Nephron (organoid): ENCODE measurements at regions not wholly inside any gene's neighbourhood (a gene's known extent, or its start where the extent isn't known, plus 50 kb on each side); places are given as distances from the start of the nearest gene placed in this dataset.

Experiments used
- H3K27ac Mint-ChIP-seq, 3 experiments: 2 replicates each; pipeline ENCODE4 v1.8.0; 2020; ENCODE audit warnings: mixed read lengths in 3 of 3, mild to moderate bottlenecking in 2 of 3, moderate library complexity in 1 of 3
- H3K27me3 Mint-ChIP-seq: 2 replicates; pipeline ENCODE4 v1.8.0; 2021; ENCODE audit warnings: low read depth, mild to moderate bottlenecking, moderate library complexity, mixed read lengths
- H3K36me3 Mint-ChIP-seq: 2 replicates; pipeline ENCODE4 v1.8.0; 2020; ENCODE audit warnings: low read depth, mixed read lengths
- H3K4me1 Mint-ChIP-seq: 2 replicates; pipeline ENCODE4 v1.8.0; 2020; ENCODE audit warnings: mixed read lengths
- H3K4me3 Mint-ChIP-seq, 3 experiments: 2 replicates each; pipeline ENCODE4 v1.8.0; 2020; ENCODE audit warnings: mild to moderate bottlenecking in 3 of 3, mixed read lengths in 3 of 3, moderate library complexity in 2 of 3
- H3K9me3 Mint-ChIP-seq: 2 replicates; pipeline ENCODE4 v1.8.0; 2020; ENCODE audit warnings: mixed read lengths
- CTCF ChIP-seq, 3 experiments: fragments of 200-600 bp; sonication (generic); IDR thresholded peaks; one replicate each; pipeline ENCODE4 v1.5.0; 2021; ENCODE audit warnings: antibody characterized with exemption in 3 of 3; ENCODE audit not compliant: unreplicated experiment in 3 of 3

- no peaks in the 10 kb centered on the region for H3K27me3 Mint-ChIP-seq
- peak overlapping the region in 2 of 3 experiments; percentile 43 to 72 for H3K27ac Mint-ChIP-seq
- no peak overlapping the region for H3K4me3 Mint-ChIP-seq
- no peak for TF ChIP-seq CTCF (IDR thresholded peaks at IDR 0.05; ENCODE audit: unreplicated experiment in 3 of 3)
- H3K4me1 Mint-ChIP-seq = no peaks in the 10 kb centered on the region
- no peaks in the 10 kb centered on the region for H3K36me3 Mint-ChIP-seq
- H3K9me3 Mint-ChIP-seq = peaks cover 3% of the 10 kb centered on the region
Observed at GRCh38 chr1:244163861-244164510, 112.9 kb downstream of the ZBTB18 start.

GRCh38 chr1:244164511-244164890 is 113.4 kb downstream of the ZBTB18 start:
- Mint-ChIP-seq H3K27ac (no peak overlapping the region), H3K27me3 (no peaks in the 10 kb centered on the region), H3K4me3 (no peak overlapping the region), H3K9me3 (peaks cover 3% of the 10 kb centered on the region), H3K36me3 (no peaks in the 10 kb centered on the region), H3K4me1 (no peaks in the 10 kb centered on the region)
- TF ChIP-seq CTCF (IDR thresholded peaks at IDR 0.05; ENCODE audit: unreplicated experiment in 3 of 3) = no peak

GRCh38 chr1:244165021-244165420 is 113.9 kb downstream of the ZBTB18 start:
- TF ChIP-seq CTCF (IDR thresholded peaks at IDR 0.05; ENCODE audit: unreplicated experiment in 3 of 3) = no peak
- Mint-ChIP-seq H3K27ac (no peak overlapping the region), H3K27me3 (no peaks in the 10 kb centered on the region), H3K36me3 (no peaks in the 10 kb centered on the region), H3K9me3 (peaks cover 3% of the 10 kb centered on the region), H3K4me3 (no peak overlapping the region), H3K4me1 (no peaks in the 10 kb centered on the region)

- no peaks in the 10 kb centered on the region for H3K4me1 Mint-ChIP-seq
- peaks cover 3% of the 10 kb centered on the region for H3K9me3 Mint-ChIP-seq
- H3K4me3 Mint-ChIP-seq = no peak overlapping the region
- H3K36me3 Mint-ChIP-seq = no peaks in the 10 kb centered on the region
- H3K27ac Mint-ChIP-seq = no peak overlapping the region
- no peaks in the 10 kb centered on the region for H3K27me3 Mint-ChIP-seq
- no peak for TF ChIP-seq CTCF (IDR thresholded peaks at IDR 0.05; ENCODE audit: unreplicated experiment in 3 of 3)
Observed at GRCh38 chr1:244165701-244166100, 114.6 kb downstream of the ZBTB18 start.

- no peak for TF ChIP-seq CTCF (IDR thresholded peaks at IDR 0.05; ENCODE audit: unreplicated experiment in 3 of 3)
- Mint-ChIP-seq H3K36me3 (no peaks in the 10 kb centered on the region), H3K27me3 (peaks cover under 1% of the 10 kb centered on the region), H3K27ac (no peak overlapping the region), H3K4me1 (peaks cover 10% of the 10 kb centered on the region), H3K9me3 (no peaks in the 10 kb centered on the region), H3K4me3 (no peak overlapping the region)
Observed at GRCh38 chr1:244171241-244171985, 120.3 kb downstream of the ZBTB18 start.

- no peak for TF ChIP-seq CTCF (IDR thresholded peaks at IDR 0.05; ENCODE audit: unreplicated experiment in 3 of 3)
- Mint-ChIP-seq H3K4me3 (no peak overlapping the region), H3K4me1 (peaks cover 10% of the 10 kb centered on the region)
Observed at GRCh38 chr1:244173240-244173639, 122.2 kb downstream of the ZBTB18 start.

More at GRCh38 chr1:244173240-244173639, 122.2 kb downstream of the ZBTB18 start:
- H3K9me3 Mint-ChIP-seq = no peaks in the 10 kb centered on the region
- no peaks in the 10 kb centered on the region for H3K36me3 Mint-ChIP-seq
- H3K27ac Mint-ChIP-seq = peak overlapping the region in 1 of 3 experiments; percentile 10
- peaks cover 3% of the 10 kb centered on the region for H3K27me3 Mint-ChIP-seq
